Activated T-cell treated with anti-CD3 and anti-CD28 coated beads, Interleukin-2, amount 50 U/mL, for 24 hours (primary cell): ENCODE measurements at regions not wholly inside any gene's neighbourhood (a gene's known extent, or its start where the extent isn't known, plus 50 kb on each side); places are given as distances from the start of the nearest gene placed in this dataset.

ENCODE experiments used
- DNase-seq: peaks from one replicate; pipeline ENCODE4 v3.0.0-alpha.2; 2020
- H3K27ac Mint-ChIP-seq: 2 replicates; pipeline ENCODE4 v1.8.0; 2020; ENCODE audit warnings: mild to moderate bottlenecking, mixed read lengths
- H3K27me3 Mint-ChIP-seq: 2 replicates; pipeline ENCODE4 v1.8.0; 2020; ENCODE audit warnings: mixed read lengths
- H3K36me3 Mint-ChIP-seq: 2 replicates; pipeline ENCODE4 v1.8.0; 2020; ENCODE audit warnings: low read depth, mixed read lengths
- H3K4me1 Mint-ChIP-seq: 2 replicates; pipeline ENCODE4 v1.8.0; 2020; ENCODE audit warnings: low read depth, mixed read lengths
- H3K4me3 Mint-ChIP-seq: 2 replicates; pipeline ENCODE4 v1.8.0; 2020; ENCODE audit warnings: mild to moderate bottlenecking, moderate library complexity, mixed read lengths
- H3K9me3 Mint-ChIP-seq: 2 replicates; pipeline ENCODE4 v1.8.0; 2020; ENCODE audit warnings: mixed read lengths

GRCh38 chr2:18835787-18836186 is 246.4 kb upstream of the NT5C1B start:
- DNase-seq = no peak
- Mint-ChIP-seq H3K36me3 (no peaks in the 10 kb centered on the region), H3K4me3 (no peak overlapping the region), H3K27ac (no peak overlapping the region), H3K27me3 (no peaks in the 10 kb centered on the region), H3K4me1 (no peaks in the 10 kb centered on the region), H3K9me3 (no peaks in the 10 kb centered on the region)

GRCh38 chr2:18834341-18834740 is 245.0 kb upstream of the NT5C1B start:
- Mint-ChIP-seq H3K4me1 (no peaks in the 10 kb centered on the region), H3K36me3 (no peaks in the 10 kb centered on the region), H3K27ac (no peak overlapping the region), H3K27me3 (no peaks in the 10 kb centered on the region), H3K9me3 (no peaks in the 10 kb centered on the region), H3K4me3 (no peak overlapping the region)
- no peak for DNase-seq

GRCh38 chr2:18833941-18834340 is 244.6 kb upstream of the NT5C1B start:
- H3K4me1 Mint-ChIP-seq = no peaks in the 10 kb centered on the region
- no peaks in the 10 kb centered on the region for H3K27me3 Mint-ChIP-seq
- no peak for DNase-seq
- H3K36me3 Mint-ChIP-seq = no peaks in the 10 kb centered on the region
- H3K9me3 Mint-ChIP-seq = no peaks in the 10 kb centered on the region
- no peak overlapping the region for H3K27ac Mint-ChIP-seq
- no peak overlapping the region for H3K4me3 Mint-ChIP-seq

- DNase-seq = no peak
- Mint-ChIP-seq H3K36me3 (no peaks in the 10 kb centered on the region), H3K9me3 (no peaks in the 10 kb centered on the region), H3K27me3 (no peaks in the 10 kb centered on the region), H3K4me3 (no peak overlapping the region), H3K27ac (no peak overlapping the region), H3K4me1 (no peaks in the 10 kb centered on the region)
These were observed 242.6 kb upstream of the NT5C1B start for GRCh38 chr2:18831916-18832510.

- H3K4me3 Mint-ChIP-seq = no peak overlapping the region
These were observed 241.6 kb upstream of the NT5C1B start for GRCh38 chr2:18830962-18831361.

GRCh38 chr2:18829976-18830375 is 240.6 kb upstream of the NT5C1B start:
- H3K27me3 Mint-ChIP-seq = no peaks in the 10 kb centered on the region
- H3K4me3 Mint-ChIP-seq = no peak overlapping the region
- H3K36me3 Mint-ChIP-seq = no peaks in the 10 kb centered on the region
- H3K9me3 Mint-ChIP-seq = no peaks in the 10 kb centered on the region
- no peak overlapping the region for H3K27ac Mint-ChIP-seq
- H3K4me1 Mint-ChIP-seq = no peaks in the 10 kb centered on the region
- DNase-seq = no peak

More at GRCh38 chr2:18830962-18831361, 241.6 kb upstream of the NT5C1B start:
- Mint-ChIP-seq H3K36me3 (no peaks in the 10 kb centered on the region), H3K9me3 (no peaks in the 10 kb centered on the region), H3K27ac (no peak overlapping the region), H3K27me3 (no peaks in the 10 kb centered on the region), H3K4me1 (no peaks in the 10 kb centered on the region)
- DNase-seq = no peak

- Mint-ChIP-seq H3K4me1 (no peaks in the 10 kb centered on the region), H3K4me3 (no peak overlapping the region), H3K36me3 (no peaks in the 10 kb centered on the region), H3K9me3 (no peaks in the 10 kb centered on the region), H3K27me3 (no peaks in the 10 kb centered on the region), H3K27ac (no peak overlapping the region)
- no peak for DNase-seq
These were observed 240.0 kb upstream of the NT5C1B start for GRCh38 chr2:18829251-18829902.

GRCh38 chr2:18828296-18828695 is 238.9 kb upstream of the NT5C1B start:
- no peak for DNase-seq
- Mint-ChIP-seq H3K27ac (no peak overlapping the region), H3K4me3 (no peak overlapping the region), H3K36me3 (no peaks in the 10 kb centered on the region), H3K27me3 (no peaks in the 10 kb centered on the region), H3K4me1 (no peaks in the 10 kb centered on the region), H3K9me3 (no peaks in the 10 kb centered on the region)

- Mint-ChIP-seq H3K27ac (no peak overlapping the region), H3K4me3 (no peak overlapping the region), H3K9me3 (no peaks in the 10 kb centered on the region), H3K27me3 (no peaks in the 10 kb centered on the region), H3K4me1 (no peaks in the 10 kb centered on the region), H3K36me3 (no peaks in the 10 kb centered on the region)
- DNase-seq = no peak
These were observed 236.5 kb upstream of the NT5C1B start for GRCh38 chr2:18825838-18826237.

GRCh38 chr2:18824915-18825314 is 235.5 kb upstream of the NT5C1B start:
- no peak for DNase-seq
- Mint-ChIP-seq H3K4me1 (no peaks in the 10 kb centered on the region), H3K4me3 (no peak overlapping the region), H3K27me3 (no peaks in the 10 kb centered on the region), H3K27ac (no peak overlapping the region), H3K9me3 (no peaks in the 10 kb centered on the region), H3K36me3 (no peaks in the 10 kb centered on the region)

- Mint-ChIP-seq H3K27me3 (no peaks in the 10 kb centered on the region), H3K36me3 (no peaks in the 10 kb centered on the region), H3K27ac (no peak overlapping the region), H3K4me1 (no peaks in the 10 kb centered on the region), H3K9me3 (no peaks in the 10 kb centered on the region), H3K4me3 (no peak overlapping the region)
- DNase-seq = no peak
These were observed 235.0 kb upstream of the NT5C1B start for GRCh38 chr2:18824325-18824790.

- H3K4me3 Mint-ChIP-seq = no peak overlapping the region
- no peaks in the 10 kb centered on the region for H3K27me3 Mint-ChIP-seq
- DNase-seq = no peak
- no peak overlapping the region for H3K27ac Mint-ChIP-seq
- H3K9me3 Mint-ChIP-seq = no peaks in the 10 kb centered on the region
- H3K36me3 Mint-ChIP-seq = no peaks in the 10 kb centered on the region
- no peaks in the 10 kb centered on the region for H3K4me1 Mint-ChIP-seq
These were observed 232.1 kb upstream of the NT5C1B start for GRCh38 chr2:18821431-18821830.

- no peaks in the 10 kb centered on the region for H3K27me3 Mint-ChIP-seq
These were observed 231.6 kb upstream of the NT5C1B start for GRCh38 chr2:18820966-18821365.

GRCh38 chr2:18819566-18819965 is 230.2 kb upstream of the NT5C1B start:
- Mint-ChIP-seq H3K9me3 (no peaks in the 10 kb centered on the region), H3K4me3 (no peak overlapping the region), H3K27me3 (no peaks in the 10 kb centered on the region), H3K4me1 (no peaks in the 10 kb centered on the region), H3K27ac (no peak overlapping the region), H3K36me3 (peaks cover 4% of the 10 kb centered on the region)
- DNase-seq = no peak

More at GRCh38 chr2:18820966-18821365, 231.6 kb upstream of the NT5C1B start:
- no peak for DNase-seq
- no peaks in the 10 kb centered on the region for H3K9me3 Mint-ChIP-seq
- H3K27ac Mint-ChIP-seq = no peak overlapping the region
- H3K4me1 Mint-ChIP-seq = no peaks in the 10 kb centered on the region
- no peak overlapping the region for H3K4me3 Mint-ChIP-seq
- H3K36me3 Mint-ChIP-seq = peaks cover 1% of the 10 kb centered on the region

GRCh38 chr2:18814387-18814786 is 225.0 kb upstream of the NT5C1B start:
- H3K4me3 Mint-ChIP-seq = no peak overlapping the region
- DNase-seq = no peak
- H3K4me1 Mint-ChIP-seq = no peaks in the 10 kb centered on the region
- H3K27ac Mint-ChIP-seq = no peak overlapping the region
- H3K36me3 Mint-ChIP-seq = peaks cover 4% of the 10 kb centered on the region
- H3K27me3 Mint-ChIP-seq = no peaks in the 10 kb centered on the region
- H3K9me3 Mint-ChIP-seq = no peaks in the 10 kb centered on the region
